H1 (cell line): ENCODE measurements at regions not wholly inside any gene's neighbourhood (a gene's known extent, or its start where the extent isn't known, plus 50 kb on each side); places are given as distances from the start of the nearest gene placed in this dataset.

Experiments
- CTCF ChIA-PET: fragments of 300-600 bp; sonication (Branson Sonifier 250); formaldehyde crosslinking; loops from one replicate; lab custom pipeline; 2021; ENCODE audit not compliant: partially characterized antibody; lab: Charles Lee
- POLR2A ChIA-PET: fragments of 300-600 bp; sonication (Branson Sonifier 250); formaldehyde crosslinking; loops from one replicate; lab custom pipeline; 2021; ENCODE audit warnings: inconsistent platforms; ENCODE audit not compliant: partially characterized antibody; lab: Charles Lee
- DNase-seq, 2 experiments: peaks; one replicate each; pipeline versions ENCODE4 v3.0.0 to v3.0.0-alpha.2; 2010 to 2022; ENCODE audit warnings: low spot score in 2 of 2, low read depth in 1 of 2, mixed read lengths in 1 of 2
- FAIRE-seq: peaks from 2 replicates; lab custom pipeline; 2011; peaks lifted over from hg19 to GRCh38; lab: Jason Lieb, UNC
- H2AFZ ChIP-seq: 2 replicates; pipeline ENCODE4 v1.8.1; 2012; ENCODE audit warnings: low read length, inconsistent platforms
- H2AK5ac ChIP-seq: 2 replicates; pipeline ENCODE4 v1.6.1; 2013; ENCODE audit warnings: low read depth, low read length
- H2BK120ac ChIP-seq: replicated peaks from 2 replicates; pipeline ENCODE3; 2013; ENCODE audit warnings: low read depth, low read length, inconsistent platforms
- H2BK12ac ChIP-seq: 2 replicates; pipeline ENCODE4 v1.6.1; 2013; ENCODE audit warnings: low read depth, low read length
- H2BK15ac ChIP-seq: 2 replicates; pipeline ENCODE4 v1.6.1; 2013; ENCODE audit warnings: low read length
- H2BK20ac ChIP-seq: 2 replicates; pipeline ENCODE4 v1.6.1; 2013; ENCODE audit warnings: low read length
- H2BK5ac ChIP-seq: 2 replicates; pipeline ENCODE4 v1.6.1; 2013; ENCODE audit warnings: low read depth, low read length
- H3K14ac ChIP-seq: 2 replicates; pipeline ENCODE4 v1.6.1; 2013; ENCODE audit warnings: inconsistent platforms; ENCODE audit not compliant: insufficient read length
- H3K18ac ChIP-seq: 2 replicates; pipeline ENCODE4 v1.6.1; 2013; ENCODE audit warnings: low read length; ENCODE audit errors: extremely low read depth
- H3K23ac ChIP-seq: 2 replicates; pipeline ENCODE4 v1.6.1; 2013; ENCODE audit warnings: inconsistent platforms; ENCODE audit not compliant: insufficient read length
- H3K23me2 ChIP-seq: 2 replicates; pipeline ENCODE4 v1.6.1; 2013; ENCODE audit warnings: low read depth, low read length
- H3K27ac ChIP-seq: 2 replicates; pipeline ENCODE4 v1.6.1; 2011; ENCODE audit warnings: low read depth, low read length, inconsistent platforms
- H3K27me3 ChIP-seq, 4 experiments: replicated peaks in 1 of 4; 1 replicate in 1 of 4; 2 replicates in 3 of 4; pipeline versions ENCODE4 v1.6.1 to v1.8.1; 2011 to 2013; ENCODE audit warnings: low read length in 3 of 4, mild to moderate bottlenecking in 3 of 4, inconsistent platforms in 2 of 4, mixed read lengths in 2 of 4, moderate library complexity in 1 of 4; ENCODE audit not compliant: control insufficient read depth in 3 of 4, insufficient read depth in 3 of 4; ENCODE audit errors: extremely low read depth in 1 of 4
- H3K36me3 ChIP-seq, 4 experiments: 2 replicates each; pipeline versions ENCODE4 v1.6.1 to v1.8.1; 2011 to 2013; ENCODE audit warnings: mild to moderate bottlenecking in 4 of 4, low read length in 3 of 4, moderate library complexity in 2 of 4, control low read depth in 1 of 4, inconsistent platforms in 1 of 4; ENCODE audit not compliant: insufficient read depth in 4 of 4, control insufficient read depth in 2 of 4
- H3K4ac ChIP-seq: replicated peaks from 2 replicates; pipeline ENCODE3; 2013; ENCODE audit warnings: low read length, low read depth, mixed read lengths, inconsistent platforms; ENCODE audit not compliant: insufficient read length
- H3K4me1 ChIP-seq, 4 experiments: replicated peaks in 1 of 4; 1 replicate in 1 of 4; 2 replicates in 3 of 4; pipeline versions ENCODE4 v1.6.1 to v1.8.1; 2011 to 2013; ENCODE audit warnings: low read length in 3 of 4, inconsistent platforms in 2 of 4, mixed read lengths in 1 of 4; ENCODE audit not compliant: insufficient read depth in 4 of 4, control insufficient read depth in 3 of 4
- H3K4me2 ChIP-seq, 2 experiments: 2 replicates each; pipeline versions ENCODE4 v1.6.1 to v1.8.1; 2011 to 2013; ENCODE audit warnings: low read depth in 2 of 2, low read length in 2 of 2, control low read depth in 1 of 2, inconsistent platforms in 1 of 2, mild to moderate bottlenecking in 1 of 2; ENCODE audit not compliant: insufficient read depth in 1 of 2
- H3K4me3 ChIP-seq, 4 experiments: fragments of 200-600, 300-600 bp in 1 of 4; sonication (generic), shearing (Covaris generic), sonication (Bioruptor Twin) in 1 of 4; 2 replicates each; pipeline versions ENCODE4 v1.5.1 to v1.8.1; 2011 to 2016; ENCODE audit warnings: low read length in 4 of 4, low read depth in 3 of 4, control low read depth in 2 of 4, inconsistent platforms in 2 of 4, mild to moderate bottlenecking in 2 of 4, mixed read lengths in 1 of 4, moderate library complexity in 1 of 4; ENCODE audit not compliant: insufficient read depth in 2 of 4; ENCODE audit errors: extremely low read depth in 1 of 4
- H3K56ac ChIP-seq: replicated peaks from 2 replicates; pipeline ENCODE3; 2013; ENCODE audit warnings: low read depth, mild to moderate bottlenecking, mixed read lengths, low read length, inconsistent platforms; ENCODE audit not compliant: insufficient read length
- H3K79me1 ChIP-seq: 2 replicates; pipeline ENCODE4 v1.6.1; 2013; ENCODE audit warnings: low read depth, low read length, control low read depth
- H3K79me2 ChIP-seq, 2 experiments: 2 replicates each; pipeline versions ENCODE4 v1.6.1 to v1.8.1; 2012 to 2013; ENCODE audit warnings: low read length in 2 of 2, mild to moderate bottlenecking in 2 of 2, inconsistent platforms in 1 of 2; ENCODE audit not compliant: insufficient read depth in 2 of 2, control insufficient read depth in 1 of 2
- H3K9ac ChIP-seq, 4 experiments: replicated peaks in 1 of 4; 1 replicate in 1 of 4; 2 replicates in 3 of 4; pipeline versions ENCODE4 v1.6.1 to v1.8.1; 2011 to 2013; ENCODE audit warnings: low read depth in 3 of 4, low read length in 3 of 4, control low read depth in 2 of 4, mild to moderate bottlenecking in 2 of 4, moderate library complexity in 2 of 4, inconsistent platforms in 1 of 4; ENCODE audit errors: extremely low read depth in 1 of 4
- H3K9me3 ChIP-seq, 2 experiments: 2 replicates each; pipeline versions ENCODE4 v1.6.1 to v1.8.1; 2012 to 2013; ENCODE audit warnings: mild to moderate bottlenecking in 2 of 2, moderate library complexity in 2 of 2, control low read depth in 1 of 2, inconsistent platforms in 1 of 2, low read depth in 1 of 2, low read length in 1 of 2, mixed read lengths in 1 of 2; ENCODE audit not compliant: insufficient read depth in 2 of 2
- H4K20me1 ChIP-seq, 2 experiments: replicated peaks in 1 of 2; 2 replicates each; pipeline versions ENCODE3 to v1.8.1; 2011 to 2013; ENCODE audit warnings: inconsistent platforms in 2 of 2, low read length in 2 of 2, mild to moderate bottlenecking in 1 of 2; ENCODE audit not compliant: insufficient read depth in 2 of 2, control insufficient read depth in 1 of 2
- H4K5ac ChIP-seq: 2 replicates; pipeline ENCODE4 v1.6.1; 2013; ENCODE audit warnings: low read length, low read depth, mixed read lengths, inconsistent platforms; ENCODE audit not compliant: insufficient read length
- H4K8ac ChIP-seq: 2 replicates; pipeline ENCODE4 v1.8.0; 2013; ENCODE audit warnings: mild to moderate bottlenecking, moderate library complexity, low read length, inconsistent platforms; ENCODE audit not compliant: insufficient read depth; ENCODE audit errors: extremely low read depth
- H4K91ac ChIP-seq: replicated peaks from 2 replicates; pipeline ENCODE3; 2013; ENCODE audit warnings: low read length, mixed read lengths, inconsistent platforms; ENCODE audit not compliant: insufficient read length
- JUND ChIP-seq: IDR thresholded peaks from 2 replicates; pipeline ENCODE4 v1.6.1; 2011; ENCODE audit warnings: mild to moderate bottlenecking, improper control_type of control experiment, low read length
- KDM5A ChIP-seq: fragments of 200-600 bp; IDR thresholded peaks from 2 replicates; pipeline ENCODE4 v1.7.1; 2012; ENCODE audit warnings: mild to moderate bottlenecking, low read length, inconsistent platforms, mixed read lengths
- MAFK ChIP-seq: IDR thresholded peaks from 2 replicates; pipeline ENCODE4 v1.6.1; 2012; ENCODE audit warnings: low read depth, mild to moderate bottlenecking, improper control_type of control experiment, low read length
- WGBS, 2 experiments: shearing (Covaris generic) in 1 of 2; methylation state at CpG; one replicate each; pipeline versions ENCODE4 v1.1.6 to v1.1.7; 2013 to 2015; ENCODE audit warnings: low lambda C conversion rate in 2 of 2, mixed read lengths in 2 of 2, inconsistent platforms in 1 of 2, low coverage in 1 of 2, missing lambda C conversion rate in 1 of 2; ENCODE audit not compliant: insufficient replicate concordance in 2 of 2, insufficient coverage in 1 of 2, insufficient read length in 1 of 2; ENCODE audit errors: extremely low coverage in 1 of 2, missing lambda C conversion rate in 1 of 2; 5-methylcytosine and 5-hydroxymethylcytosine counted together

DNA sequence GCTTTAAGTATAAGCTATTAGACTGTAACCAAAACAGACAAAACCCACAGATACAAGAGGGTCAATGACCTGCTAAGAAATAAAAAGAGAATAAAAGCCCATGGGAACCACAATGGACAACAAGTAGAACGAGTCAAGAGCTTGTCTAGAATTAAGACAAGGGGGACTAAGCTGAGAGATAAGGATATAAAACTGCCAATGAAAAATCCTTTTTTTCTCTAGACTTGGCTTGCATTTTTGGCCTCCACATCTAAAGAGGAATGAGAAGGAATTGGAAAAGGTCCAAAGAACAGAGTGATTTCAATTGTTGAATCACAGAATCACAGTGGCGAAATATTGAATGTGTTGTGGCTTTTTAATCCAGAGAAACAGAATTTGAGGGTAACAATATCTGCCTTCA, 135.7 kb downstream of the QDPR start:
- FAIRE-seq (no peak), DNase-seq (no peak)
- Histone ChIP-seq H3K23me2 (no peaks in the 10 kb centered on the region; the same call in 1 of the 2 replicates), H3K56ac (no peak overlapping the region), H4K8ac (no peak overlapping the region), H2BK12ac (no peak overlapping the region), H3K18ac (no peak overlapping the region), H2AK5ac (no peak overlapping the region), H3K27me3 (no peaks in the 10 kb centered on the region), H3K4me3 (no peak overlapping the region), H2BK120ac (no peak overlapping the region), H4K5ac (no peak overlapping the region), H3K23ac (no peak overlapping the region), H3K9me3 (no peaks in the 10 kb centered on the region), H3K79me1 (no peaks in the 10 kb centered on the region), H2BK5ac (no peak overlapping the region), H3K79me2 (no peaks in the 10 kb centered on the region), H3K27ac (no peak overlapping the region), H3K4me1 (no peaks in the 10 kb centered on the region), H3K4me2 (no peak overlapping the region), H4K91ac (no peak overlapping the region), H3K36me3 (no peaks in the 10 kb centered on the region), H3K4ac (no peak overlapping the region), H2BK15ac (no peak overlapping the region), H4K20me1 (peaks cover 0 to 2% of the 10 kb centered on the region in 2 experiments), H3K14ac (no peak overlapping the region), H2BK20ac (no peak overlapping the region), H2AFZ (no peak overlapping the region), H3K9ac (no peak overlapping the region)
- no peak for TF ChIP-seq KDM5A
- no peak for TF ChIP-seq JUND
- TF ChIP-seq MAFK, result no peak
- POLR2A ChIA-PET, result no interaction called here
- WGBS, 2 experiments, result 95% methylated on average over 2 of the region's 2 CpGs; no CpG with 5 or more reads in 1 of the 2 experiments
- CTCF ChIA-PET, result interaction anchor here (1.2 kb wide), 1 partner anchor 30 kb away, joined by 3 read pairs; no protein-coding TSS in a partner anchor
